Neural crest cell (in vitro differentiated cells): ENCODE measurements at regions not wholly inside any gene's neighbourhood (a gene's known extent, or its start where the extent isn't known, plus 50 kb on each side); places are given as distances from the start of the nearest gene placed in this dataset.

Experiments
- DNase-seq: peaks from one replicate; pipeline ENCODE4 v3.0.0; 2021; ENCODE audit warnings: low read depth, mixed read lengths, low spot score
- H3K27ac Mint-ChIP-seq: one replicate; pipeline ENCODE4 v1.8.0; 2021; ENCODE audit warnings: mild to moderate bottlenecking, mixed read lengths; ENCODE audit not compliant: unreplicated experiment
- H3K27me3 Mint-ChIP-seq: 2 replicates; pipeline ENCODE4 v1.8.0; 2021; ENCODE audit warnings: low read depth, mild to moderate bottlenecking, mixed read lengths
- H3K36me3 Mint-ChIP-seq: 2 replicates; pipeline ENCODE4 v1.8.0; 2021; ENCODE audit warnings: low read depth, mild to moderate bottlenecking, mixed read lengths
- H3K4me1 Mint-ChIP-seq: 2 replicates; pipeline ENCODE4 v1.8.0; 2021; ENCODE audit warnings: mixed read lengths
- H3K4me3 Mint-ChIP-seq: one replicate; pipeline ENCODE4 v1.8.0; 2021; ENCODE audit warnings: mild to moderate bottlenecking, mixed read lengths
- H3K9me3 Mint-ChIP-seq: 2 replicates; pipeline ENCODE4 v1.8.0; 2021; ENCODE audit warnings: mixed read lengths
- CTCF ChIP-seq: fragments of 200-600 bp; sonication (generic); conservative IDR thresholded peaks from 2 replicates; pipeline ENCODE4 v1.5.0; 2021; ENCODE audit warnings: antibody characterized with exemption, mild to moderate bottlenecking

GRCh38 chr11:92890846-92891245 is 78.6 kb upstream of the MTNR1B start:
- Mint-ChIP-seq H3K4me3 (no peak overlapping the region), H3K27ac (no peak overlapping the region), H3K36me3 (no peaks in the 10 kb centered on the region), H3K9me3 (no peaks in the 10 kb centered on the region), H3K27me3 (no peaks in the 10 kb centered on the region), H3K4me1 (peaks cover 24% of the 10 kb centered on the region)
- no peak for DNase-seq
- no peak for TF ChIP-seq CTCF

- Mint-ChIP-seq H3K27me3 (no peaks in the 10 kb centered on the region), H3K36me3 (no peaks in the 10 kb centered on the region), H3K9me3 (no peaks in the 10 kb centered on the region), H3K27ac (no peak overlapping the region), H3K4me3 (no peak overlapping the region), H3K4me1 (peaks cover 18% of the 10 kb centered on the region)
- DNase-seq: no peak
- no peak for TF ChIP-seq CTCF
Observed at GRCh38 chr11:92892802-92893684, 76.4 kb upstream of the MTNR1B start.

GRCh38 chr11:92894197-92894596 is 75.3 kb upstream of the MTNR1B start:
- Mint-ChIP-seq H3K27ac (no peak overlapping the region), H3K4me3 (no peak overlapping the region), H3K4me1 (peaks cover 18% of the 10 kb centered on the region), H3K27me3 (no peaks in the 10 kb centered on the region), H3K36me3 (no peaks in the 10 kb centered on the region), H3K9me3 (no peaks in the 10 kb centered on the region)
- DNase-seq: no peak
- TF ChIP-seq CTCF: no peak

- DNase-seq: no peak
- Mint-ChIP-seq H3K9me3 (no peaks in the 10 kb centered on the region), H3K4me3 (no peak overlapping the region), H3K27me3 (no peaks in the 10 kb centered on the region), H3K27ac (no peak overlapping the region), H3K4me1 (peaks cover 18% of the 10 kb centered on the region), H3K36me3 (no peaks in the 10 kb centered on the region)
- TF ChIP-seq CTCF: no peak
Observed at GRCh38 chr11:92897487-92897886, 72.0 kb upstream of the MTNR1B start.

- peaks cover 3% of the 10 kb centered on the region for H3K9me3 Mint-ChIP-seq
- H3K27ac Mint-ChIP-seq: no peak overlapping the region
- no peaks in the 10 kb centered on the region for H3K36me3 Mint-ChIP-seq
- no peak for TF ChIP-seq CTCF
- DNase-seq: no peak
- no peaks in the 10 kb centered on the region for H3K4me1 Mint-ChIP-seq
- no peaks in the 10 kb centered on the region for H3K27me3 Mint-ChIP-seq
- H3K4me3 Mint-ChIP-seq: no peak overlapping the region
Observed at GRCh38 chr11:92902417-92902816, 67.0 kb upstream of the MTNR1B start.
